Islet precursor cell (in vitro differentiated cells): ENCODE measurements at regions not wholly inside any gene's neighbourhood (a gene's known extent, or its start where the extent isn't known, plus 50 kb on each side); places are given as distances from the start of the nearest gene placed in this dataset.
"Not testable (repeated sequence)": the region's sequence is repeated elsewhere in the genome, so short reads cannot be mapped to it uniquely, and the experiment has no call there.

Experiments
- DNase-seq: peaks from one replicate; pipeline ENCODE4 v3.0.0-alpha.2; 2018

DNA sequence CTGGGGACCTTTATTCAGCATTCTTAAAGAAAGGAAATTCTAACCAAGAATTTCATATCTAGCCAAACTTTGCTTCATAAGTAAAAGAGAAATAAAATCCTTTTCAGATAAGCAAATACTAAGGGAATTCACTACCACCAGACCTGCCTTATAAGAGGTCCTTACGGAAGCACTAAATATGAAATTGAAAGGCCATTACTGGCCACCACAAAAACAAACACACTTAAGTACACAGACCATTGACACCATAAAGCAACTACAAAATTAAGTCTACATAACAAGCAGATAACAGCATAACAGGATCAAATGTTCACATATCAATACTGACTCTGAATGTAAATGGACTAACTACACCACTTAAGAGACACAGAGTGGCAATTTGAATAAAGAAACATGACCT, 361.4 kb upstream of the POU5F2 start:
- no peak for DNase-seq

DNA sequence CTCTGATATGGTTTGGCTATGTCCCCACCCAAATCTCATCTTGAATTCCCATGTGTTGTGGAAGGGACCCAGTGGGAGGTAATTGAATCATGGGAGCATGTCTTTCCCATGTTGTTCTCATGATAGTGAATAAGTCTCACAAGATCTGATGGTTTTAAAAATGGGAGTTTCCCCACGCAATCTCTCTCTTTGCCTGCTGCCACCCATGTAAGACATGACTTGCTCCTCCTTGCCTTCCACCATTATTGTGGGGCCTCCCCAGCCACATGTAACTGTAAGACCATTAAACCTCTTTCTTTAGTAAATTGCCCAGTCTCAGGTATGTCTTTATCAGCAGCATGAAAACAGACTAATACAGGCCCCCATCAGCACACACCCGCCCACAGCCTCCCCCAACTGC, 356.0 kb upstream of the POU5F2 start:
- not testable (repeated sequence) for DNase-seq

DNA sequence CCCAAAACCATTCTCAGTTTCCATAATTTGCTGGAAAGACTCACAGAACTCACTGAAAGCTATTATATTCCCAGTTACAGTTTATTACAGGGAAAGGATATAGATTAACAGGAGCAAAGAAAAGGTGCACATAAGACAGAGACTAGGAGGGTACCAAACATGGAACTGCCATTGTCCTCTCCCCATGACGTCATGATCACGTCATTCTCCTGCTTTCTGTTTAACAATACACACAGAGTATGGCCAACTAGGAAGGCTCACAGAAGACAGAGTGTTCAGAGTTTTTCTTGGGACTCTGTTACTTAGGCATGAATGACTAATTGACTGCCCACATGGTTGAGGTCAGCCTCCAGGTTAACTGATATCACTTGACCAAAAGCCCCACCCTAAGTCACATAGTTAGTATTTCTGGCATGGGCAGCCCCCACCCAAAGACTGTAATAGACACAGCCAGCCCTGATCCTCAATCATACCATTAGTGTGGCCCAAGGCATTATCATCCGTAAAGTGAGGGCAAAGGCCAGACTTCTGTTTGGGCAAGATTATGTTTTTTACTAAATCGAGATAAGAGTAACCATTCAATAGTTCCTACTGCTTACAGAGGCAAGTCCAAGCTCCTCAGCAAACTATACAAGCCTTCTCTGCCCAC, 353.5 kb upstream of the POU5F2 start:
- DNase-seq = no peak

DNA sequence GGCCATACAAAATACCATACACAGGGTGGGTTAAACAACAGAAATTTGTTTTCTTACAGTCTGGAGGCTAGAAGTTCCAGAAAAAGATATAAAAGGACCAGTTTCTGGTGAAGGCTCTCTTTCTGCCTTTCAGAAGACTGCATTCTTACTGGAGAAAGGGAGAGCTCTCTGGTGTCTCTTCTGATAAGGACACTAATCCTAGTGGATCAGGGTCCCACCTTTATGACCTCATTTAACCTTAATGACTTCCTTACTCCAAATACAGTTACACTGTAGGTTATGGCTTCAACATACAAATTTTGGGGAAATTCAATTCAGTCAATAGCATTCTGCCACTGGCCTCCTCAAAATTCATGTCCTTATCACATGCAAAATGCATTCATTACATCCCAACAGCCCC, 351.9 kb upstream of the POU5F2 start:
- no peak for DNase-seq

DNA sequence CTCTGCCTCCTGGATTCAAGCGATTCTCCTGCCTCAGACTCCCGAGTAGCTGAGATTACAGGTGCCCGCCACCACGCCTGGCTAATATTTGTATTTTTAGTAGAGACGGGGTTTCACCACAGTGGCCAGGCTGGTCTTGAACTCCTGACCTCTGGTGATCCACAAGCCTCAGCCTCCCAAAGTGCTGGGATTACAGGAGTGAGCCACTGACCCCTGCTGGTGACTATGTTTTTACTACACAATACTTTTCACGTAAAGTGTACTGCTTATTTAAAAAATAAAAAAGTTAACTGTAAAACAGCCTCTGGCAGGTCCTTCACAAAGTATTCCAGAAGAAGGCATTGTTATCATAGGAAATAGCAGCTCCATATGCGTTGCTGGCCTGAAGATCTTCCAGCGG, 345.2 kb upstream of the POU5F2 start:
- DNase-seq = not testable (repeated sequence)

DNA sequence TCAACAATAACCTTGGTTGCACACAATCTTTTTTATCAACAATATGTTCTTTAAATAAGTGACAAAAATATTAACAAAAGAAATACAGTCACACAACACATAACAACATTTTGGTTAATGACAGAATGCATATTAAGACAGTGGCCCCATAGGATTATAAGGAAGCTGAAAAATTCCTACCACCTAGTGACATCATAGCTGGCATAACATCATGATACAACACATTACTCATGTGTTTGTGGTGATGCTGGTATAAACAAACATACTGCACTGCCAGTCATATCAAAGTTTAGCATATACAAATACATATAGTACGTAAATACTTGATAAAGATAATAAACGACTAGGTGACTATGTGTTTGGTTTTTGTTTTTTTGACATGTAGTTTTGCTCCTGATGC, 344.8 kb upstream of the POU5F2 start:
- no peak for DNase-seq

DNA sequence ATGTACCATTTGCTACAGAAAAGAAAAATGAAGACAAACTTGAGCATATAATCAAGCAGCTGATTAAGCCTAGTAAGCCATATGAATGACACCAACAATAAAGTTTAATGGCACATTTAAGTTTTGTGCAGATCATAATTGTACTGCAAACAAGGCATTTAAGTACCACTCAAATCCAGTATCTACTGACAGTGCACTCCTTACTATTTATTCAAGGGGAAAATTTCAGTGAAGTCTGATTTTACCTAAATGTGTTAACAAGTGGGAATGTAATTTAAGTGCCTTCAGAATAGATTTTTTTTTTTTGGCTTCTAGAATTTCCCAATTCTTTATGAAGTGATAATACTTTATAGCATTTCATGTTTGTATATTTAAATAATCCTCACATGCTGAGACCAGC, 341.0 kb upstream of the POU5F2 start:
- no peak for DNase-seq

DNA sequence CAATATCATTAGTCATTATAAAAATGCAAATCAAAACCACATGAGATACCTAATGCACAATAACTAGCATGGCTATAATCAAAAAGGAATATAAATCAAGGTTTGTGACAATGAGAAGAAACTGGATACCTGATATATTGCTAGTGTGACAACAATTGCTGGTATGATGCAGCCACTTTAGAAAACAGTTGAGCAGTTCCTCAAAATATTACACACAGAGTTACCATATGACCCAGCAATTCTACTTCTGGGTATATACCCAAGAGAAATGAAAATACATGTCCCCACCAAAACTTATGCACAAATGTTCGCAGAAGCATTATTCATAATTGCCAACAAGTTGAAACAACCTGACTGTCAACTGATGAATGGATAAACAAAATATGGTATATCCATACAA, 339.7 kb upstream of the POU5F2 start:
- DNase-seq = no peak

DNA sequence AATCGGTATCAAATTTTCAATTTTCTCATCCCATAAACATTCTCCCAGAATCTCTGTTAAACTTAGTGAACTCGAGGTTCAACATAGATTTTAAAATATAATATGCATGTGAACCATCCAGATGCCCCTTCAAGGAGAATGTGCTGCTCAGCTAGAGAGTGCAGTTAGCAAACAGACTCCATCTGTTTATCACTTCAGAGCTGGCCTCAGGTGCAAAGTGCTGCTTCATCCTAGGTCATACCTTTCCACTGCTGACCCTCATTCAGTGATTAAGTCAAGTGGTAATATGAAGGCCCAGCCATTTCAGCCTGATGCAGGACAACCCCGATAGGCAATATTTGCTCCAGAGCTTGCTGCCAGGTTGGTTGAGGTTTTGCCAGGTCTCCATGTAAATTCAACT, 339.0 kb upstream of the POU5F2 start:
- no peak for DNase-seq

DNA sequence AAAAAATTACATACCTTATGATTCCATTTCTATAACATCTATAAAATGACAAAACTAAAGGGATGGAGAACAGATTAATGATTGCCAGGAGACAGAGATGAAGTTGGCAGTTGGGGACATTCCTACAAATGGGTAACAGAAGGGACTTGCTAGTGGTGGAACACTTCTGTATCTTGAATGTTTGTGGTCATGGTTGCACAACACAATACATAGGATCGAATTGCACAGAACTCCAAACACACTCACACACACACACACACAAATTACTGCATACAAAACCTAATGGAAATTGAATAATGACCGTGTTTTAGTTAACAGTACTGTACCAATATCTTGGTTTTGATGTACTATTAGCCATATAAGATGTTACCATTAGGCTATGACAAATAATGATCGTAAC, 330.7 kb upstream of the POU5F2 start:
- DNase-seq = no peak

DNA sequence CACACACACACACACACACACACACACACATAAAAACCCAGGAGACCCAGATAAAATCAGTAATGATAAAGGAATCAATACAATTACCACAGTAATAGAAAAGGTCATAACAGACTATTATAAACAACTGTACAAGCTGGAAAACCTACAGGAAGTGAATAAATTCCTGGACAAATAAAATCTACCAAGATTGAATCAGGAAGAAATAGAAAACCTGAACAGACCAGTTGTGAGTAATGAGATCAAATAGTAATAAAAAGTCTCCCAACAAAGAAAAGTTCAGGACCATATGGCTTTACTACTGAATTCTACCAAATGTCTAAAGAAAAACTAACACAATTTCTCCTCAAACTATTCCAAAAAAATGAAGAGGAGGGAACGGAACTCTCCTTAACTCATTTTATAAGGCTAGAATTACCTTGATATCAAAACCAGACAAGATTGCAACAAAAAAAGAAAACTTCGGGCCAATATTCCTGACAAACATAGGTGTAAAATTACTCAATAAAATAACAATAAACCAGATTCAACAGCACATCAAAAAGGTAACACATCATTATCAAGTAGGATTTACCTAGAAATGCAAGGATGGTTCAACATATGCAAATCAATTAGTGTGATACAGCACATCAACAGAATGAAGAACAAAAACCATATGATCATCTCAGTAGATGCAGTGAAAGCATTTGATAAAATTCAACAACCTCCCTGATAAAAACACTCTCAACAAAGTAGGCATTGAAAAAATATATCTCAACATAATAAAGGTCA, 325.2 kb upstream of the POU5F2 start:
- DNase-seq = no peak

DNA sequence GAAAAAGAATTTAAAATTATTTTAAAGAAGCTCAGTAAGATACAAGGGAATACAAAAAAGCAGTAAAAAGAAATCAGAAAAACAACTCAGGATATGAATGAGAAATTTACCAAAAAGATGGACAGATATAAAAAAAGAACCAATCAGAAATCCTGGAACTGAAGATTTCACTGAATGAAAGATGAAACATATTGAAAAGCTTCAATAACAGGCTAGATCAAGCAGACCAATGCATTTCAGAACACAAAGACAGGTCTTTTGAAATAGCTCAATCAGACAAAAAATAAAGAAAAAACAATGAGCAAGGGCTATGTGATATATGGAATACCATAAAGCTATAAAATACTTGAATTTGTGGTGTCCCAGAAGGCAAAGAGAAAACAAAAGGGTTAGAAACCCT, 322.6 kb upstream of the POU5F2 start:
- DNase-seq = no peak

DNA sequence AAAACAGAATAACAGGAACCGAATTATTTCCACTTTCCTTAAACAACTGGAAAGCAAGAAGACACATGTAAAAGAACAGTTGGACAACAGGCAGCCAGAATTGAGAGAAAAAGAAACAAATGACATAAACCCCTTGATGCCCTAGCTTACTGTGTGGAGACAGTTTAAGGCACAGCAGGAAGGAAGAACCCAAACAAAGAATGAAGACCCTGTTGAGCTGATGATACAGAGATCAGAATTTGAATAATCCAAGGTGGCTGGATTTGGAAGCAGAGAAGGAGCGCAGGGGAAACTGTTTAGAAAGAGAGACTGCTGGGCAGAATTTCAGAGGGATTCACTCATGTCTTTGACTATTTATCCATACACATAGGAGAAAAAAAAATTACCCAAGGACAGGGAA, 316.3 kb upstream of the POU5F2 start:
- no peak for DNase-seq

DNA sequence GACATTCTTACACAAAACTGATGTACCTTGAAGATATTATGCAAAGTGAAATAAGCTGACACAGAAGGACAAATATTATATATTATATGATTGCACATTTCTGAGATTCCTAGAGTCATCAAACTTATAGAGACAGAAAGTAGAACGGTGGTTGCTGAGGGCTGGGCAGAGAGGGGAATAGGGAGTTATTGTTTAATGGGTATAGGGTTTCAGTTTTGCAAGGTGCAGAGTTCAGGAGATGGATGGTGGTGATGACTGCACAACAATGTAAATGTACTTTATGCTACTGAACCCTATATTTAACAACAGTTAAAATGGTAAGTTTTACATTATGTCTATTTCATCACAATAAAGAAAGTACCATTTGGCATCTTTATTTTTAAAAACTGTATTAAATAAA, 315.8 kb upstream of the POU5F2 start:
- no peak for DNase-seq

DNA sequence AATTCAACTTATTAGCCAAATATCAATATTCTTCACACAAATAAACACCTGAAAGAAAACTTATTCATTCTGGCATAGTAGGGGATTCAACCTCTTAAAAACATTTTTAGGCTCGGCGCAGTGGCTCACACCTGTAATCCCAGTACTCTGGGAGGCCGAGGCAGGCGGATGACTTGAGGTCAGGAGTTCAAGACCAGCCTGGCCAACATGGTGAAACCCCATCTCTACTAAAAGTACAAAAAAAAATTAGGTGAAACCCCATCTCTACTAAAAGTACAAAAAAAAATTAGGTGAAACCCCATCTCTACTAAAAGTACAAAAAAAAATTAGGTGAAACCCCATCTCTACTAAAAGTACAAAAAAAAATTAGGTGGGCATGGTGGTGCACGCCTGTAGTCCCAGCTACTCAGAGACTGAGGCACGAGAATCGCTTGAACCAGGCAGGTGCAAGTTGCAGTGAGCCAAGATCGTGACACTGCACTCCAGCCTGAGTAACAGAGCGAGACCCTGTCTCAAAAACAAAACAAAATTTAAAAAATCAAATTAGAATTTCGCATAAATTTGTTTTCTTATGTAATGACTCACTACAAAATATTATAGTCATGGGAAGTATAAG, 308.0 kb upstream of the POU5F2 start:
- not testable (repeated sequence) for DNase-seq

DNA sequence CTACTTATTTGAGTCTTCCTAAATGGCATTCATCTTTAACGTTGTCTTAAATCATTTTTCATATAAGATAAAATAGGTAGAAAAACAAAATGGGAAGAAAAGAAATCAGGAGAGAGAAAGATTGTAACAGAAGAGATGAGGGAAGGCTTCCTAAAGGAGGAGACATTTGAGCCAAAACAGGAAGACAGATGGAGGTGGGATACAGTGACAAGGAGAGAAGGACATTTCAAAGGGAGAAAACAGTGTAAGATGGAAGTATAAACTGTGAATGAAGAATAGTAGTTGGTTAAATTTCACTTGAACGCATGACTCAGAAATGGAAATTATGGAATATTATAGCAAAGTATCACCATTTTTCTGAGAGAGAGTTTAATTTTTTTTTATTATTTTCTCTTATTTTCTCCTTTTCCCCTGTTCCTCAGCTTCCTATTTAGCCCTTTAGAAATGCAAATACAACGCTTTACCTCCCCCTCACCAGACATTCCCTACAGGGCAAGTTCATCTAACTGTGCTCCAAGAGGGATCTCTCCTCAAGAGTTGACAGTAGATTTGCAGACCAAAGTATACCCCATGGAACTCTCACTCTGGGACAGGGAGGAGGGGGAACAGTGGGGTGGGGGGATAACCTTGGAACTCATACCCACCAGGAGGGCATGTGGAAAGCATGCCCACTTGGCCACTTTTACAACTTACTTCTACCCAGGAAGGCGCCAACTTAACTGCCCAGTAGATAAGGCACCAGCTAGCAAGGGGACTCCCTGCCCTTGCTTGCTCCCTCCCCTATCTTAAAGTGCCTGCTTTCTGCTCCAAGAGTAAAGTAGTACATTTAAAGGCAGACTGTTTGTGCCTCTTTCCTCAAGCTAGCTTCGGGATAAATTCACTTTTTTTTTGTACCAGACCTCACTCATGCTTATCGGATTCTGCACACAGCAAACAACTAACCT, 304.7 kb upstream of the POU5F2 start:
- DNase-seq = no peak

DNA sequence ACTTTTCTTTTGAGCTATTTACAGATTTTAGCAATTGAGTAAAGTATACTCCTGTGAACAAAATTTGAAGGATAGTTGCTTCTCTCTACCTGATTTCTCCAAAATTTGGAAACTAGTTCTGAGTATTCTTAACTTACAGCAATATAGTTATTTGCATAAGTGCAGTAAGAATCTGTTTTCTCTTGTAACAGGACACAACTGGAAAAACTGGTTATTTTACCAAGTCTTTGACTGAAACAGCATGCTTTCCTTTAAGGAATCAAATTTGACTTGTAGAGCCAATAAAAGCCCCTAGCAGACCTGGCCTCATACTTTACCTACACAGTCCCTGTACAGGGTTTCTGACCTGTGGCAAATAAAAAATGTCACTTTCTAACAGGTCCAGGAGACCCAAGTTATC, 301.9 kb upstream of the POU5F2 start:
- DNase-seq = no peak

DNA sequence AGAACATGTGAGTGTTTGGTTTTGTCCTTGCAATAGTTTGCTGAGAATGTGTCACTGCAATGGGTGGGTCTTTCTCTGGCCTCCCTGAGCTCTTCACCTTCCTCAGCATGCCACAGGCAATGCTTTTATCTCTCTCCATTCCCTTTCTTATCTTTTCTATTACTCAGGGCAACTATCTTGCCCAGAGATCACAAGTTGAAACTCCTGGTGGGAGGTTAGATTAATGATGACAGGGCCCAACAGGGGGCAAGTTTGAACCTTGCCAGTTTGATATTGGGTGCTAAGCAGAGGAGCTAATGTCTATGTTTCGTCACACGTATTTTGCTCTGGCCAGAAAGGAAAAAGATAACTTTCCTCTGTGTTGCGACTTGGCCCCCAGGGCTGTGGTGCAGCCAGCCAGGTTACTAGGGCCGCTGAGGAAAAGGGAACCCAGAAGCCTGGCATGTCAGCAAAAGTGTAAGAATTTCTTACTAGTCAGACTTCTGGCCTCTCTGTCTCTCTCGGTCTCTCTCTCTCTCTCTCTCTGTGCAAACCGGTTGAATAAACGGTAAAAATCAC, 299.3 kb upstream of the POU5F2 start:
- DNase-seq = no peak

DNA sequence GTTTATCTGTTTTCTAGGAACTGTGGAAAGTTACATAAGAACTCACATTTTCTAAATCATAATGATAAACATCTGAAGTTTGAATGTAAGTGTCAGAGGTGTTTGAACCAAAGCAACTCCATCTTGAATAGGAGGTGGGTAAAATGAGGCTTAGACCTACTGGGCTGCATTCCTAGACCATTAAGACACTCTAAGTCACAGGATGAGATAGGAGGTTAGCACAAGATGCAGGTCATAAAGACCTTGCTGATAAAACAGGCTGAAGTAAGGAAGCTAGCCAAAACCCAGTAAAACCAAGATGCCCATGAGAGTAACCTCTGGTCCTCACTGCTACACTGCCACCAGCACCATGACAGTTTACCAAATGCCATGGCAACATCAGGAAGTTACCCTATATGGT, 297.7 kb upstream of the POU5F2 start:
- DNase-seq = no peak

DNA sequence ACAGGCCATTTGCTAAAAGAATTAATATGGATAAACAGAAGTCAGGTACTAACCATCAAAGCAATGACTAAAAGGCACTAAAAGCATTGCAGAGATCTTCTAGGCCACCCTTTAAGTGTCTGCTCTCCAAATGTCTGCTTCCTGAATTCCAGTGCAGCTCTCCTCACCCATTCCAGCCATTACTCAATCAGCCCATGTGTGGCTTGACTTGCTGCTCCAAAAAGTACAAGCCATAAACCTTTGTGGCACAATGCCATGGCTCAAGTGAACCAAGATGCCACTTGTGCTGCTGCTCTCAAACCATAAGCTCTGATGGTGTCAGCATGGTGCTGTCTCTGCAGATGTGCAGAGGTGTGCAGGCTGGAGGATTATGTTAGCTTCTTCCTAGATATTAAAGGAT, 290.2 kb upstream of the POU5F2 start:
- DNase-seq = peak; percentile 55

DNA sequence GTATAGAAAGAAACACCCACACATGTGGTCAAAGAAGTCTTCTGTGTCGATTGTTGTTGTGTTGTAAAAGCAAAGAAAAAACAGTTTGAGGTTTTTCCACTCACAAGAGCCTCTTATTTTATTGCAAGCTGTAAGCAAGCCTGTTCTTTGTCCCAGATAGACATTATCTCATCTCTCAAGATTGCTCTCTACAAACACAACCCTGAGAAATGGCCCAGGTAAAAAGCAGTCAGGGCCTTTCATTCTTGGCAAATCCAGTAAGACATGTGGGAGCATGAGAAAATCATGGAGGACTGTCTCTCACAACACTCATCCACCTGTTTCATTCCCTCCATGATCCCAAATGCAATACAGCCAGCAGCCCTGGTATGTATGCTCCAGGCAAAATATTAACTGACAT, 286.6 kb upstream of the POU5F2 start:
- peak; percentile 64 for DNase-seq

DNA sequence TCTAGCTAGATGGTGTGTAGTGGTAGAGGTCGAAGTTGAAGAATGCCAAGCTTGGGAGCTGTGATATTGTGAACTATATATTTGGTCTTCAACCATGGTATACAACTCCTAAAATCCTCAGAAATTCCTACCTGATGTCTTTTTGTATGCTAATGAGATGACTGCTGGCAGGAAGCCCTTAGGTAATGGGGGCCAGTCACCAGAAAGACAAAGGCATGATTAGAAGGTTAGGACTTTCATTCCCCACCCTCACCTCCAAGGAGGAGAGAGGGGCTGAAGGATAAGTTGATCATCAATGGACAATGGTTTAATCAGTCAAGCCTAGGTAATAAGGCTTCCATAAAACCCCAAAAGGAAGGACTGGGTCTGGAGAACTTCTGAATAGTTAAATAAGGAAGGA, 285.7 kb upstream of the POU5F2 start:
- DNase-seq = no peak
